Tibial nerve (tissue), 4 donors: ENCODE measurements at regions not wholly inside any gene's neighbourhood (a gene's known extent, or its start where the extent isn't known, plus 50 kb on each side); places are given as distances from the start of the nearest gene placed in this dataset.

Experiments used
- DNase-seq, 2 donors: peaks; one replicate each; pipeline ENCODE4 v3.0.0-alpha.2; 2019; ENCODE audit warnings: low spot score in 2 of 2
- H3K27ac ChIP-seq, 4 donors: fragments of 200-600 bp; sonication (generic) in 3 of 4; one replicate each; pipeline ENCODE4 v1.5.1; 2017 to 2019; ENCODE audit warnings: mild to moderate bottlenecking in 1 of 4
- H3K27me3 ChIP-seq, 2 donors: fragments of 200-600 bp; sonication (generic) in 1 of 2; one replicate each; pipeline versions ENCODE4 v1.5.1 to v1.6.0; 2017 to 2019
- H3K36me3 ChIP-seq, 3 donors: fragments of 200-600 bp; sonication (generic); one replicate each; pipeline ENCODE4 v1.5.1; 2018 to 2019
- H3K4me1 ChIP-seq, 4 donors: fragments of 200-600 bp; sonication (generic) in 3 of 4; one replicate each; pipeline ENCODE4 v1.5.1; 2017 to 2019
- H3K4me3 ChIP-seq, 4 donors: fragments of 200-600 bp; sonication (generic) in 3 of 4; one replicate each; pipeline ENCODE4 v1.5.1; 2017 to 2019; ENCODE audit warnings: mild to moderate bottlenecking in 1 of 4, moderate library complexity in 1 of 4
- H3K9me3 ChIP-seq, 4 donors: fragments of 200-600 bp; sonication (generic) in 3 of 4; one replicate each; pipeline ENCODE4 v1.5.1; 2017 to 2019
- EP300 ChIP-seq, 2 donors: sonication (generic); formaldehyde crosslinking; IDR thresholded peaks; one replicate each; pipeline ENCODE4 v1.6.1; 2017; ENCODE audit warnings: antibody characterized with exemption in 2 of 2, mild to moderate bottlenecking in 1 of 2
- POLR2A ChIP-seq, 2 donors: fragments of 450-650 bp; IDR thresholded peaks; one replicate each; pipeline ENCODE4 v1.6.1; 2017; ENCODE audit warnings: antibody characterized with exemption in 2 of 2, mild to moderate bottlenecking in 2 of 2, moderate library complexity in 2 of 2
- WGBS, 2 donors: methylation state at CpG; one replicate each; pipeline ENCODE4 v1.1.5; 2018; 5-methylcytosine and 5-hydroxymethylcytosine counted together
- TF ChIP-seq, protein P1 (sequence below), 5 experiments: fragments of 200-600 bp in 3 of 5; fragments of 450-650 bp in 2 of 5; sonication (generic) in 3 of 5; IDR thresholded peaks; one replicate each; pipeline ENCODE4 v1.5.1; 2016 to 2019; ENCODE audit warnings: antibody characterized with exemption in 5 of 5, mild to moderate bottlenecking in 3 of 5, moderate library complexity in 2 of 5

DNA sequence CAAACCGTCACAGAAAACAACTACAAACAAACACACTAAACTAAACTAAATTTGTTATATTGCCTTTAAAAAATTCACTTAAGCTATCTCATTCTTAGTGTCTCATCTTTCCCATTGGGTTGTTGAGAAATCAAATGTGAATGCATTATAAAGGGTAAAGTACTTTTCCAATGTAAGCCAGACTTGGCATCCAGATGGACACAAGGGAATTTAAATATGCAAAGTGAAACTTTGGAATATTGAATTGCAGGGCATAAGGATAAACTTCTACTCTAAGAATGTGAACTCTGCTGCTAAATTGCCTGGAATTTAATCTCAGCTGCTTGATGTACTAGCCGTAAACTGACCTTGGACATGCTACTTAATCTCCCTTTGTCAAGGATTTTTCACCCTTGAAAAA lies 1554.6 kb downstream of the CDH8 start:
- WGBS, 2 donors: 45 to 46% methylated on average over 2 of the region's 2 CpGs
- H3K27ac ChIP-seq: no peak overlapping the region
- no peak overlapping the region for H3K4me3 ChIP-seq
- no peaks in the 10 kb centered on the region for H3K36me3 ChIP-seq
- H3K4me1 ChIP-seq: no peaks in the 10 kb centered on the region
- H3K27me3 ChIP-seq: no peaks in the 10 kb centered on the region
- TF ChIP-seq, protein P1, sequence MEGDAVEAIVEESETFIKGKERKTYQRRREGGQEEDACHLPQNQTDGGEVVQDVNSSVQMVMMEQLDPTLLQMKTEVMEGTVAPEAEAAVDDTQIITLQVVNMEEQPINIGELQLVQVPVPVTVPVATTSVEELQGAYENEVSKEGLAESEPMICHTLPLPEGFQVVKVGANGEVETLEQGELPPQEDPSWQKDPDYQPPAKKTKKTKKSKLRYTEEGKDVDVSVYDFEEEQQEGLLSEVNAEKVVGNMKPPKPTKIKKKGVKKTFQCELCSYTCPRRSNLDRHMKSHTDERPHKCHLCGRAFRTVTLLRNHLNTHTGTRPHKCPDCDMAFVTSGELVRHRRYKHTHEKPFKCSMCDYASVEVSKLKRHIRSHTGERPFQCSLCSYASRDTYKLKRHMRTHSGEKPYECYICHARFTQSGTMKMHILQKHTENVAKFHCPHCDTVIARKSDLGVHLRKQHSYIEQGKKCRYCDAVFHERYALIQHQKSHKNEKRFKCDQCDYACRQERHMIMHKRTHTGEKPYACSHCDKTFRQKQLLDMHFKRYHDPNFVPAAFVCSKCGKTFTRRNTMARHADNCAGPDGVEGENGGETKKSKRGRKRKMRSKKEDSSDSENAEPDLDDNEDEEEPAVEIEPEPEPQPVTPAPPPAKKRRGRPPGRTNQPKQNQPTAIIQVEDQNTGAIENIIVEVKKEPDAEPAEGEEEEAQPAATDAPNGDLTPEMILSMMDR (IDR thresholded peaks at IDR 0.05): no peak
- TF ChIP-seq POLR2A (IDR thresholded peaks at IDR 0.05) (no peak), EP300 (IDR thresholded peaks at IDR 0.05) (no peak)
- H3K9me3 ChIP-seq: no peaks in the 10 kb centered on the region
- DNase-seq: no peak

DNA sequence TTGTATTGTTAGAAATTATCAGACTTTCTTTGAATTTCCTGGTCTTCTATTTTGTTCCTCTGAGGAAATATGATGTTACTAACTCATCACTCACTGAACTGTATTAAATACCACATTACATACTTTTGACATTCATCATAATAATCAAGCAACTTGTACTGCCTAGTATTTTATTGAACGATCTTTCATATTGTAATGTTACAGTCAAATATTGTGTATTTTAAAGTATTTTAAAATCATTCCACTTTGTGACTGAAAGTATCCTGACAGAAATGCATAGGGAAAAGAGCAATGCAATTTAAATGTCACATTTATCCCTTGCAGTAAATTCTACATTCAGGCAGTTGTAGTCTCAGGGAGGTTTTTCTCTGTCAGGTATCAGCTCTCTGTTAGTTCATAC lies 1557.4 kb downstream of the CDH8 start:
- WGBS, 2 donors: 80 to 89% methylated on average over 1 of the region's 1 CpG
- TF ChIP-seq, protein P1 (IDR thresholded peaks at IDR 0.05): no peak
- TF ChIP-seq EP300 (IDR thresholded peaks at IDR 0.05) (no peak), POLR2A (IDR thresholded peaks at IDR 0.05) (no peak)

DNA sequence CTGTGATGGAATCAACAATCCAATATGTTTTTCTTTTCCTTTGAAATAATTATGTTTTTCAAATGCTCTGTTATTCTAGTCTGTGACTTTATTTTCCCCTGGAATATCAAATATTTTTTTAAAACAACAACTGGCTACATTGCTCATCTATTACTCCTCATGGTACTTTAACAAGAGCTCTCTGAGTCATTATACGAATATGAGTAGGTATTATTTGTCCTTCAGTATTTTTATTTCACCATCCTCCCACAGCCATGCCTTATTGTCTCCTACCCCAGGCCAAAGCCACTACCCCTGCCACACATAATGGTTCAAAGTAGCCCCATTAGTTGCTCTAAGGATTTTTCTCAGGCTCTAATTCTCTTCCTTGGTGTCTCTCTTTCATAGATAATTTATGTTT lies 1572.3 kb downstream of the CDH8 start:
- WGBS, 2 donors: 74 to 79% methylated on average over 1 of the region's 1 CpG
- H3K4me1 ChIP-seq: no peaks in the 10 kb centered on the region
- TF ChIP-seq POLR2A (IDR thresholded peaks at IDR 0.05) (no peak), EP300 (IDR thresholded peaks at IDR 0.05) (no peak)
- TF ChIP-seq, protein P1 (IDR thresholded peaks at IDR 0.05): no peak

More for the DNA sequence above, 1557.4 kb downstream of the CDH8 start:
- no peak for DNase-seq
- Histone ChIP-seq H3K27ac (no peak overlapping the region), H3K36me3 (no peaks in the 10 kb centered on the region), H3K4me3 (no peak overlapping the region), H3K9me3 (no peaks in the 10 kb centered on the region), H3K27me3 (no peaks in the 10 kb centered on the region), H3K4me1 (no peaks in the 10 kb centered on the region)

DNA sequence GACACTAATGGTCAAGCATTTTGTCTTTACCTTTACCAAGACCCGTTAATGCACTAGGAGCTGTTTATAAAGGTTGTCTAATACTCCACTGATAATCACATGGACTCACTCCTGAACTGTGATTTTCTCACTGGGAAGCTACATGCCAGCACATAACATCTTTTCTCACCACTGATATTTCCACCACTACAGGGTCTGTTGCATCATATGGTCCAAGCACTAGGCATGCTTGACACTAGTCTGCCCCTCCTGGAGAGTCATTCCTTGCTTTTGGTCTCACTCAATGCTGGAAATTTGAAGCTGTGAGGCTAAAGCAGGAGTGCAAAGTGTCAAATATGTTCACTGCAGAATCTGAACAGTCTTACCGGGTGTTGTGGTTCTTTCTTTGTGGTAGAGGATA lies 1576.8 kb downstream of the CDH8 start:
- Histone ChIP-seq H3K4me3 (no peak overlapping the region), H3K9me3 (no peaks in the 10 kb centered on the region), H3K36me3 (no peaks in the 10 kb centered on the region), H3K27ac (no peak overlapping the region), H3K4me1 (no peaks in the 10 kb centered on the region), H3K27me3 (no peaks in the 10 kb centered on the region)
- TF ChIP-seq, protein P1 (IDR thresholded peaks at IDR 0.05): no peak
- TF ChIP-seq EP300 (IDR thresholded peaks at IDR 0.05) (no peak), POLR2A (IDR thresholded peaks at IDR 0.05) (no peak)
- WGBS, 2 donors: 90 to 91% methylated on average over 2 of the region's 2 CpGs
- DNase-seq: no peak

More for the DNA sequence above, 1572.3 kb downstream of the CDH8 start:
- no peak for DNase-seq
- H3K27ac ChIP-seq: no peak overlapping the region
- no peak overlapping the region for H3K4me3 ChIP-seq
- no peaks in the 10 kb centered on the region for H3K36me3 ChIP-seq
- no peaks in the 10 kb centered on the region for H3K27me3 ChIP-seq
- H3K9me3 ChIP-seq: no peaks in the 10 kb centered on the region

DNA sequence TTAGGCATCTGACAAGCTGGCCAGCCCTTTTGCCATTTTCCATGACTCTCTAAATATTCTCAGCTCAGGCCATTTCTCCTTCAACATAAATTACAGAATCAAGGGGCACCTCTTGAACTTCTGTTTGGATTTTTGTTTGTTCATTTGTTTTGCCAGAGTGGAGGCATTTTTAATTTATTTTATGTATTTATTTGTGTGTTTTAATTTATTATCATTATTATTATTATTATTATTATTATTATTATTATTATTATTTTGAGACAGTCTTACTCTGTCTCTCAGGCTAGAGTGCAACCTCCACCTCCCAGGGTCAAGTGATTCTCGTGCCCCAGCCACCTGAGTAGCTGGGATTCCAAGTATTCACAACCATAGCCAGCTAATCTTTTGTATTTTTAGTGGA lies 1578.0 kb downstream of the CDH8 start:
- 50 to 64% methylated on average over 1 of the region's 1 CpG for WGBS, 2 donors
- no peak overlapping the region for H3K27ac ChIP-seq
- no peaks in the 10 kb centered on the region for H3K9me3 ChIP-seq
- DNase-seq: no peak
- H3K4me1 ChIP-seq: no peaks in the 10 kb centered on the region
- TF ChIP-seq, protein P1 (IDR thresholded peaks at IDR 0.05): no peak
- TF ChIP-seq POLR2A (IDR thresholded peaks at IDR 0.05) (no peak), EP300 (IDR thresholded peaks at IDR 0.05) (no peak)
- H3K27me3 ChIP-seq: no peaks in the 10 kb centered on the region
- no peaks in the 10 kb centered on the region for H3K36me3 ChIP-seq
- no peak overlapping the region for H3K4me3 ChIP-seq
